ENCODE measurements at regions not wholly inside any gene's neighbourhood (a gene's known extent, or its start where the extent isn't known, plus 50 kb on each side); places are given as distances from the start of the nearest gene placed in this dataset.

DNA sequence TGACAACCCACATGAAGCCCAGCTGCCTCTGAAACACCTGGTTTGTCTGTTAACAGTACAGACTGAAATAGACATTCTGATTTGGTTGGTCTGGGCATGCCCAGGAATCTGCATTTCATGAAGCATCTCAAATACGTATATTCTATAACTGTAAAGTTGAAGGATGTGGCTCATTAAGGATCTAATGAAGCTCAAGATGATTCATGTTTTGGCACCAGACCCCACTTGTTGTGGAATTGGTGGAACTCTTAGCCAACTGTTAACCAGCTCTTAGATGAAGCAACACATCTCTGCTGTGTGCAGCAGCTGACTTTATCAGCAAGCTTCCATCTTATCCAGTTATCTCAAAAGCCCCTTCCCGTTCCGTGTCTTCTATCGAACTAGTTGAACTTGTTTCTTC lies 232.2 kb downstream of the INSC start:
- TF ChIP-seq, protein P1, sequence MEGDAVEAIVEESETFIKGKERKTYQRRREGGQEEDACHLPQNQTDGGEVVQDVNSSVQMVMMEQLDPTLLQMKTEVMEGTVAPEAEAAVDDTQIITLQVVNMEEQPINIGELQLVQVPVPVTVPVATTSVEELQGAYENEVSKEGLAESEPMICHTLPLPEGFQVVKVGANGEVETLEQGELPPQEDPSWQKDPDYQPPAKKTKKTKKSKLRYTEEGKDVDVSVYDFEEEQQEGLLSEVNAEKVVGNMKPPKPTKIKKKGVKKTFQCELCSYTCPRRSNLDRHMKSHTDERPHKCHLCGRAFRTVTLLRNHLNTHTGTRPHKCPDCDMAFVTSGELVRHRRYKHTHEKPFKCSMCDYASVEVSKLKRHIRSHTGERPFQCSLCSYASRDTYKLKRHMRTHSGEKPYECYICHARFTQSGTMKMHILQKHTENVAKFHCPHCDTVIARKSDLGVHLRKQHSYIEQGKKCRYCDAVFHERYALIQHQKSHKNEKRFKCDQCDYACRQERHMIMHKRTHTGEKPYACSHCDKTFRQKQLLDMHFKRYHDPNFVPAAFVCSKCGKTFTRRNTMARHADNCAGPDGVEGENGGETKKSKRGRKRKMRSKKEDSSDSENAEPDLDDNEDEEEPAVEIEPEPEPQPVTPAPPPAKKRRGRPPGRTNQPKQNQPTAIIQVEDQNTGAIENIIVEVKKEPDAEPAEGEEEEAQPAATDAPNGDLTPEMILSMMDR (IDR thresholded peaks at IDR 0.05) = no peak
- no peak for TF ChIP-seq POLR2A (IDR thresholded peaks at IDR 0.05)

Data from right lobe of liver (tissue), 4 donors.